ENCODE measurements at regions not wholly inside any gene's neighbourhood (a gene's known extent, or its start where the extent isn't known, plus 50 kb on each side); places are given as distances from the start of the nearest gene placed in this dataset.

GRCh38 chr1:181326348-181326747, 157.0 kb upstream of the CACNA1E start:
- no peak for DNase-seq

DNA sequence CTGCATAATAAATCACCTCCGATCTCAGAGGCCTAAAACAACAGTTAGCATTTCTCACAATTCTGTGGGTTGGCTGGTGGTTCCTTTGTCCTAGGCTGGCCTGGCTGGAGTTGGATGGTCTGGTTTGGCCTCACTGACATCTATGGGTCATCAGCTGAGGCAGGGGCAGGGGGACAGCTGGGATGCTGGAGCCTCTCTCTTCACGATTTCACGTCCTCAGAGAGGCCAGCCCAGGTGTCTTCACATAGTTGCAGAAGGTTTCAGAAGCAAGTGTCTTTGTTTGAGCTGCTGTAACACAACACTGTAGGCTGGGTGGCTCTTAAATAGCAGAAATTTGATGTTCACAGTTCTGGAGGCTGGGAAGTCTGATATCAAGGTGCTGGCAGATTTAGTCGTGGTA, 155.5 kb upstream of the CACNA1E start:
- DNase-seq, result no peak

DNA sequence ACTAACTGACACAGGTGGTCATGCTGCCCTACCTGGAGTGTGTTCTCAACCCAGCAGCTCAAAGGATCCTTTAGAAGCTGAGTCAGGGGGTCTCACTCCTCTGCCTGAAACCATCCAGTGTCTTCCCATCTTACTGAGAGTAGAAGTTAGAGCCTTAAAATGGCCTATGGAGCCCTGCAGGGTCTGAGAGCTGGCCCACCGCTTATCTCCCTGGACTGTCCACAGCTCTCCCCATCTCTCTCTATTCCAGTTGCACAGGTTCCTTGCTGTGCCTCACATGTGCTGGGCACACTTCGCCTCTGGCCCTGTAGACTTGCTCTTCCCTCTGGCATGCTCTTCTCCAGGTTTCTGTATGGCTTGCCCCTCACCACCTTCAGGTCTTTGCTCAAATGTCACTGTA, 148.6 kb upstream of the CACNA1E start:
- no peak for DNase-seq

DNA sequence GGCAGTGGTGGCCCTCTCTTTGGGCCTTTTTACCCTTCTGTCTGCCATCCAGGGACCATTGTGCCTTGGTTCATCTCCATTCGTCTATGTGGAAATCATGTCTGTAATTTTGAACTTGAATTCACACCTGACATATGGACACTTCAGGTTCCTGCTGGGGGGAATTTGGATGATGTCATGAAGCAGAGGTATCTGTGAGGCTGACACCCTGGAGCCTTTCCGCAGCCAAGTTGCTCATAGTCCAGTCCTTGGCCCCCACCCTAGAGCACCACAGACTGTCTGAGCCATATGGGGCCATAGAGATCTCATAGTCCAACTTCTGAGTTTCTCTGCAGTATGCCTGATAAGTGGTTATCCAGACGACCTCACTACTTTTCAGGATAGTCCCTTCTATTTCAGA, 147.7 kb upstream of the CACNA1E start:
- no peak for DNase-seq

- no peak for DNase-seq
Measured at GRCh38 chr1:181341026-181341632, 142.2 kb upstream of the CACNA1E start.

DNA sequence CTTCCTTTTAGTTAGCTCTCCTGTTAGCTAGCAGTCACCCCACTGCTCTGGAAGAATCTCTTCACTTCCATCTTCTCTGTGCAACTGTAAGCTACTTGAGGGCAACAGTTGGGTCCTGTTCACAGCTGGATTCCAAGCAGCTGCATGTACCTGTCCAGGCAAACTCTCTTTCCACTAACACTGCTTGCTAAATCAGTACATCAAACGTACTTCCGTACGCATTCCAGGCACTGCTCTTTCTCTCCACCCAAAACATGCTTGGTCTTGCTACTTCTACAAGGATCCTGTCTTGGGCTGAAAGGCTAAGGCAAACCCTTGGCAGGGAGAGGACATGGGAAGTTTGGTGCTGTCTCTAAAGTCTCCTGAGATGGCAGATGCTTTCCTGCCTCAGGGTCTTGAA, 139.2 kb upstream of the CACNA1E start:
- no peak for DNase-seq

- no peak for DNase-seq
Measured at GRCh38 chr1:181345146-181345545, 138.2 kb upstream of the CACNA1E start.

DNA sequence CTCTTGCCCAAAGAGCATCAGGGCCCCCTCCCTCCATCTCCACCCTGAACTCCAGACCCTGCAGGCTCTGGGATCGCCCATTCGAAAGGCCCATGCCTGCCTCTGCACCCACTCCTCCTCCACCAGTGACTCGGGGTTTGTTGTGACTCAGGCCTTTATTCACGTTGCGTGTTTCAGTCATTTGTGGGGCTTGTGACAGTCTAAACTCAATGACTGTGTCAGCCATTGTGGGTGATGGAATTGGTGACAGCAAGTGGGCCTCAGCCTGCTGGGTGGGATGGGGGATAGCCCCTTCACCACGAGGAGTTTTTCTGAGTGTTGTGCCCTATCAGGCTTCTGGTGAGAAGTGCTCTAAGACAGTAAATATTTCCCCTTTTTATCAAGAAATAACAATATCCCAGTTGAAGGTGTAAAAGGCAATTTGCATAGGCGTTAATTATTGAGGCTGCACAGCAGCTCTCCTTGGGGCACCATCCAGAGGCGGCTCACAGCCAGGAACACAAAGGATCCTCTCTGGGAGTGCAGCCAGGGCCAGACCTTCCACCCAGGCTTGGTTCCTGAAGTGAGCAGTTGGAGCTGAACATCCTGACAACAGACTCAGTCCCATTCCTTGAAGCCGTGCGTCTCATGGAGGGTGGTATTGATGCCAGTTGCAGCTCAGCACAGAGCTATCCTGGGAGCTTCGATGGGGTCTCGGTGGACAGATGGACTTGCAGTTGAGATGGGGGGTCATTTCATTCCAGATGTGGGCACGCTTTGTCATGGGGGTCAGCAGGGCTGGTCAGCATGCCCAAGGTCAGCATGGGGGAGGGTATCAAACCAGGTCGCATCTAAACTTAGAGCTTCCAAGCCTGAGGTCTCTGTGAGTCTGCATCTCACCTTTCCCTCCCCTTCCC, 135.6 kb upstream of the CACNA1E start:
- no peak for DNase-seq

DNA sequence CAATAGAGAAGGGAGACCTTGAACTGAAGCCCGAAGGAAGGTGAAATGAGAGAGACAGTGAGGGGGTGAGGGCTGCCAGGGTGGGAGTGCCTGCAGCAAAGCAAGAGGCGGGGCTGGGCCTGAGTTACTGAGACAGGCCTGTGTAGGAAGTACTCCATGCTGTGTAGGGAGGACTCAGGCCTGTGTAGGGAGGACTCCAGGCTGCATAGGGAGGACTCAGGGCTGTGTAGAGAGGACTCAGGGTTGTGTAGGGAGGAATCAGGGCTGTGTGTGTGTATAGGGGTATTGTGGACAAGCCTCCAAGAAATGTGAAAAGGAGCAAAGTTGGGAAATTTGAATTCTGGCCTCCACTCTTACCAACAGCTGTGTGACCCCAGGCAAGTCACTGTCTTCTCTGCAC, 133.8 kb upstream of the CACNA1E start:
- DNase-seq, result no peak

GRCh38 chr1:181350131-181350530, 133.2 kb upstream of the CACNA1E start:
- DNase-seq, result no peak

- DNase-seq, result no peak
Measured at GRCh38 chr1:181351740-181352139, 131.6 kb upstream of the CACNA1E start.

- DNase-seq, result no peak
Measured at GRCh38 chr1:181352695-181353094, 130.6 kb upstream of the CACNA1E start.

DNA sequence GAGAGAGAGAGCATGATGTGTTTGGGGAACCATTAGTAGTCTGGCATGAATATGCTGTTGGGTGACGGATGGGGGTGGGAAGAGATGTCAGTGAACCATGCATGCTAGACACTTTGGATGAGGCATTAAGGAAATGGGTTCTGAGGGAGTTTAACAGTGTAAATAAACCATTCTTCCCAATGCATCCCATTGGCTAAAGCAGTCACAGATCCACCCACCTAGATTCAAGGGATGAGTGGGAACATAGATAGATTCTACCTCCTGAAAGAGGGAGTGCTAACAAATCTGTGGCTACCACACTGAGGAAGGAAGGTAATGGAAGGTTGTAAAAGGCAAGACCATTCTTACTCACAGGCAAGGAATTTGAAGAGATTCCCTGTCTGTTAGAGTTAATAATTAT, 129.8 kb upstream of the CACNA1E start:
- DNase-seq, result no peak

- no peak for DNase-seq
Measured at GRCh38 chr1:181354865-181355264, 128.5 kb upstream of the CACNA1E start.

DNA sequence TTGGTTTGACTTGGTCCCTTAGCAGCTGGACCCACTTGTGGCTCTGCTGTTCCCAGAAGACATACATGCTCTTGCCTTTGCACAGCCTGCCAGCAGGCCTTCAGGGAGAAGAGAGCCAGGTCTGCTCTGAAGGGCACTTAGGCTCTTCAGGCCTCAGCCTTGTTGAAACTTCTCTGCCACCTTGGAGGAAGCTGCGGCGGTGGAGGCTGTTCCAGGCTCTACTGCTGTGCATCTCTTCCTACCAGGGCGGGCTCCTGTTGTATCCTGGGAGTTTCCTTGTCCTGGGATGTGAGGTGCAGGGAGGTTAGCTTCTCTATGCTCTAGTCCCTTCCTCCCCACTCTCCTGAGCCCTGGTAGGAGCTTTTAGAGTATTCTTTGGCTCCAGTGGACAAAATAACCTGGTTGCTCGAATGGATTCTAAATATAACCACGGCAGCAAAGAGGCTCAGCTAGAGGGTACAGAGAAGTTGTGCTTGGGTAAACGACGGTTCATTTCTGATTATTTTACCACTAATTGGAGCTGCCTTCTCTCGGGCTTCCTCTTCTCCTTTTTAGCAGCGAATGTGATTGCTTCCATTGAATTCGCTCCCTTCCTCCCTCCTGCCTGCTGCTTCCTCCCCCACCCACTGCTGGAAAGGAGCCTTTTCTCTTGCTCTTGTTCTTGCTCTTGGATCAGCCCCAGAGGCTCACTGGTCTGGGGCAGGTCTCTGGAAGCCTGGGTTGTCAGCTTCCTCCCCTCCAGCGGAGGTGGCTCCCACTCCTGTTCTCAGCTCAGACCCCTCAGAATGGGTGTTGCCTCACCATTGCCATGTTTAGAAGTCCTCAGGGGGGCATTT, 126.6 kb upstream of the CACNA1E start:
- no peak for DNase-seq

DNA sequence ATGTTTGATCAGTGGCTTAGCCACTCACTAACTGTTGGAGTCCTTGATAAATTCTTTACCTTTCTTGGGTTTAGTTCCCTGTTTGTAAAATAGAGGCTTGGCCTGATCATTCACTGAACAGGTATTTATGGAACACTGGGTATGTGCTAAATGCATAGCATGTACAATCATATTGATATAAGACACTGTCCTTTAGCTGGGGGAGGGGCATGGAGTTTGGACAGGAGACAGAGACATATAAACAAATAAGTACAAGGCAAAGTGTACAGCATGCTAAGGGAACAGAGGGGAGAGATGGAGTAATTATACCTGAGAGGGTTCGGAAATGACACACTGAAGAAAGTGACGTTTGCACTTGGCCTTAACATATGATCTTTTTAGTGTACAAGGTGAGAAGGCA, 124.3 kb upstream of the CACNA1E start:
- no peak for DNase-seq

DNA sequence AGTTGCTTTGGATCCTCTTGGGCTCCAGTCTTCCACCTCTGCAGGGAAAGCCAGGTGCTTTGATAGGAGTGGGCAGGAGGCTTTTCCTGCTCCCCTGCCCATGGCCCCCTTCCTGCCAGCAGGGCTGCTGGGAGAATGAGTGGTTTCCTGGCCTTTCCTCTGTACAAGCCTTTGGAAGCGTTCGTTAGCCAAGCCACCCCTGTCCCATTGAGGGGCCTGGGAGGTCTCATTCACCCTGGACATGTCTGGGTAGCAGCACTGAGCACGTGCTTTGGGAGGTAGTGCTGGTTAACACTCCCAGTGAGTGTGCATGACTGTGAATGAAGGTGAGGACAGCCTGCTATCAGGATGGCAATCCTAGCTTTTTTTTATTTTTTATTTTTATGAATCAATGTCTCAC, 118.5 kb upstream of the CACNA1E start:
- no peak for DNase-seq

DNA sequence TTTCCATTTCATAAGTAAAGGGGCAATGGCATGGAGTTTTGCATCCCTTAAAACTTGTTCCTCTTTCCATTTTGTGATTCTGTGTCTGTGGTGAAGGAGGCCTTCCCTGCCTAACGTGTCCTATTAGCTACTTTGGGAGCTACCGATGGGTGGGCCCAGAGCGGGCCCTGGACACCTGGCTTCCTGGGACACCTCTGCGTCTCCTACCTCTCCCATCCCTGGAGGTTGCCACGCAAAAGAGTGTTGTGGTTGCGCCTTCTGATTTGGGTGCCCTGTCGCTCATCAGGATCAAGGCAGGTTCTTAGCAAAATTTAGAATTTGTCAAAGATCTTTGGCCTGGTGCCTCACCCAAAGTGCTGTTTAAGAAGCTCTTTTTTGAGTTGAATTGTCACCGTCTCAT, 116.4 kb upstream of the CACNA1E start:
- DNase-seq, result no peak

GRCh38 chr1:181369416-181369815, 113.9 kb upstream of the CACNA1E start:
- no peak for DNase-seq

GRCh38 chr1:181383695-181384094, 99.6 kb upstream of the CACNA1E start:
- DNase-seq, result no peak

GRCh38 chr1:181386340-181386739, 97.0 kb upstream of the CACNA1E start:
- DNase-seq, result no peak

DNA sequence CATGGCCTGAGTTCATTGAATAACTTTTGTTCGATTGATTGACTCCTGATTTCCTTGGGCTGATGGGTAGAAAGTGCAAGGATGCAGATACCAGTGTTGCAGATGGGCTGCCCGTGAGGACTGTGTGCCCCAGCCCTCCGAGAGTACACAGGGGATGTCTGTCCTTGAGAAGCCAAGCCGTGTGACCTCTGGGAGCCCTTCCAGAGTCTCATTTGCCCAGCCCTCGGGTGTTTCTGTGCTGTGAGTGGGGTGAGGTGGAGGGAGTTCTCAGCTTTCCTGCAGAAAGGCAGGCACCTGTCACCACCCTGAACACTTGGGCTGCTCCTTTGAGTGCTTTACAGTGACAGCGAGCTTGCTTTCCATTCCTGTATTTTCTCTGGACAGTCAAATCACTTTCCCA, 96.4 kb upstream of the CACNA1E start:
- DNase-seq, result no peak

- DNase-seq, result no peak
Measured at GRCh38 chr1:181387702-181388101, 95.6 kb upstream of the CACNA1E start.
